Activated CD8-positive, alpha-beta T cell treated with anti-CD3 and anti-CD28 coated beads, Interleukin-2, amount 10 ng/mL, durations not matched to agents 7 days and 5 days (primary cell): ENCODE measurements at regions not wholly inside any gene's neighbourhood (a gene's known extent, or its start where the extent isn't known, plus 50 kb on each side); places are given as distances from the start of the nearest gene placed in this dataset.

Experiments used
- ATAC-seq: fragments of 150-1000 bp; cut with Tn5 transposase; one replicate; pipeline ENCODE4 v1.10.0; 2021; ENCODE audit warnings: moderate library complexity
- CTCF ChIA-PET: fragments of 350-600 bp; sonication (Branson Sonifier 250); formaldehyde crosslinking; loops from one replicate; lab custom pipeline; 2021; ENCODE audit warnings: antibody characterized with exemption; lab: Charles Lee
- POLR2A ChIA-PET: fragments of 350-600 bp; sonication (Branson Sonifier 250); formaldehyde crosslinking; loops from one replicate; lab custom pipeline; 2021; ENCODE audit warnings: antibody characterized with exemption; lab: Charles Lee
- DNase-seq: peaks from one replicate; pipeline ENCODE4 v3.0.0-alpha.2; 2020
- H3K27ac Mint-ChIP-seq: one replicate; pipeline ENCODE4 v1.8.0; 2021; ENCODE audit warnings: mild to moderate bottlenecking, mixed read lengths
- H3K27me3 Mint-ChIP-seq: one replicate; pipeline ENCODE4 v1.8.0; 2021; ENCODE audit warnings: low read depth, mixed read lengths
- H3K36me3 Mint-ChIP-seq: one replicate; pipeline ENCODE4 v1.8.0; 2021; ENCODE audit warnings: low read depth, mixed read lengths
- H3K4me1 Mint-ChIP-seq: one replicate; pipeline ENCODE4 v1.8.0; 2021; ENCODE audit warnings: low read depth, mixed read lengths
- H3K4me3 Mint-ChIP-seq: one replicate; pipeline ENCODE4 v1.8.0; 2021; ENCODE audit warnings: mild to moderate bottlenecking, mixed read lengths
- H3K9me3 Mint-ChIP-seq: one replicate; pipeline ENCODE4 v1.8.0; 2022; ENCODE audit warnings: mixed read lengths; ENCODE audit not compliant: insufficient read depth

DNA sequence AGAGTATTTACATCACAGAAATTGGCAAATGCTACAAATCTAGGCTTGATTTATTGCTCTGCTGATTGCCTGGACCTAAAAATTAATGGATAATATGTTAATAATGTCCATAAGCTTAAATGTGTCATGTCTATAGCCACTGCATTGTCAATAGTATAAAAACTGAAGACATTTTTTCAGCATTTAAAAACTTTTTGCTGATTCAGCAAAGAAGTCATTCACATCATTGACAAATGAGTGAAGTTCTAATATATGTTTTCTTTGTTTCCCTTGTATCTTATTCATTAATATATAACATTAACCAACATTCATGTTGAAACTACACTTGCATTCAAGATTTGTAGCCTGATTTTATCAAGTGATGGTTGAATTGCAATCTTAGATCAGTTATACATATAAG is 214.7 kb upstream of the XYLT1 start:
- no peak overlapping the region for H3K4me3 Mint-ChIP-seq
- CTCF ChIA-PET, result no interaction called here
- H3K4me1 Mint-ChIP-seq, result no peaks in the 10 kb centered on the region
- no peak for DNase-seq
- no peaks in the 10 kb centered on the region for H3K9me3 Mint-ChIP-seq
- no peaks in the 10 kb centered on the region for H3K36me3 Mint-ChIP-seq
- peaks cover 4% of the 10 kb centered on the region for H3K27me3 Mint-ChIP-seq
- ATAC-seq, result no peak
- H3K27ac Mint-ChIP-seq, result no peak overlapping the region
- POLR2A ChIA-PET, result no interaction called here

DNA sequence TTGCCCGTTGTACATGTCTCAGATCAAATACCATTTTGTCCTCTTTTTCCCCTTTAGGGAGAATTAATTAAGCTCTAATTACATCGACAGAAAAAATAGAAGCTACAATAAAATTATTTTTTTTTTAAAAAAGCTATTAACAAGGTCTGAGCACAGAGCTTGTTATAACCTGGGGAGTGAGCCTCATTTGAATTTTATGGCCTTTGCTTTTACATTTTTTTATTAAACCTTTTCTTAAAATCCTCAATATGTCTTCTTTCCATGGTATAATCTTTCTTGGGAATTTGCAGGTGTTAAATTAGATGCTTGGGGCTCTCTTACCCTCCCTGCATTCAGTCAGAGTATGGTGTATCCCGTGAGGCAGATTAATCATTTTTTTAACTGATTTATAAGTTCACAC is 212.5 kb upstream of the XYLT1 start:
- Mint-ChIP-seq H3K9me3 (no peaks in the 10 kb centered on the region), H3K4me1 (no peaks in the 10 kb centered on the region), H3K4me3 (no peak overlapping the region), H3K36me3 (no peaks in the 10 kb centered on the region), H3K27ac (no peak overlapping the region), H3K27me3 (peaks cover 2% of the 10 kb centered on the region)
- ATAC-seq (no peak), DNase-seq (no peak)
- ChIA-PET POLR2A (no interaction called here), CTCF (interaction anchor here (1.0 kb wide), 1 partner anchor 104 kb away, joined by 3 read pairs; no protein-coding TSS in a partner anchor)

GRCh38 chr16:17676171-17676570 is 205.4 kb upstream of the XYLT1 start:
- ChIA-PET CTCF (no interaction called here), POLR2A (no interaction called here)
- no peak for DNase-seq
- Mint-ChIP-seq H3K4me3 (no peak overlapping the region), H3K4me1 (no peaks in the 10 kb centered on the region), H3K27me3 (peaks cover 11% of the 10 kb centered on the region), H3K9me3 (no peaks in the 10 kb centered on the region), H3K36me3 (no peaks in the 10 kb centered on the region), H3K27ac (no peak overlapping the region)
- ATAC-seq, result no peak

- POLR2A ChIA-PET, result no interaction called here
Measured at GRCh38 chr16:17668386-17668785, 197.6 kb upstream of the XYLT1 start.

GRCh38 chr16:17666293-17666692 is 195.5 kb upstream of the XYLT1 start:
- H3K36me3 Mint-ChIP-seq, result no peaks in the 10 kb centered on the region
- POLR2A ChIA-PET, result no interaction called here
- CTCF ChIA-PET, result no interaction called here
- no peaks in the 10 kb centered on the region for H3K4me1 Mint-ChIP-seq
- no peak overlapping the region for H3K4me3 Mint-ChIP-seq
- H3K9me3 Mint-ChIP-seq, result no peaks in the 10 kb centered on the region
- H3K27ac Mint-ChIP-seq, result no peak overlapping the region
- DNase-seq, result no peak
- H3K27me3 Mint-ChIP-seq, result no peaks in the 10 kb centered on the region
- ATAC-seq, result no peak

More at GRCh38 chr16:17668386-17668785, 197.6 kb upstream of the XYLT1 start:
- peaks cover 9% of the 10 kb centered on the region for H3K27me3 Mint-ChIP-seq
- H3K4me3 Mint-ChIP-seq, result no peak overlapping the region
- no peak overlapping the region for H3K27ac Mint-ChIP-seq
- DNase-seq (no peak), ATAC-seq (no peak)
- no peaks in the 10 kb centered on the region for H3K9me3 Mint-ChIP-seq
- H3K36me3 Mint-ChIP-seq, result no peaks in the 10 kb centered on the region
- no peaks in the 10 kb centered on the region for H3K4me1 Mint-ChIP-seq
- CTCF ChIA-PET, result no interaction called here

DNA sequence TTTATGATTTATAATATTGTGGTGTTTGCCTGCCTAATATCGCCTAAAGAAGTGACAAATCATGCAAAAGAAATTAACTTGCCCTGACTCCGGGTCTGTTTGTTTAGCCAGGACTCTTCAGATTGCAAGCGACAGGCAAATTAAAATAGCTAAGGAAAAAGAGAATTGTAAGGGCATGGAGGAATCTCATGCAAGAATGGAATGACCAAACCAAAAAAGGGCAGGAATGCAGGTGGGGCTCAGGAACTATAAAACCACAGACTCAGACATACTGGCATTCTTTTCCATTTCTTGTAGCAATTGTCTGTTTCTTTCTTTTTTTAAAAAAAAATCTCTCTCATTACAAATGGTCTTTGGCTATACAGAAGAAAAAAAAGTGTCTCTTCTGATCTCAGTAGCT is 188.1 kb upstream of the XYLT1 start:
- ATAC-seq, result no peak
- CTCF ChIA-PET, result no interaction called here
- peaks cover 10% of the 10 kb centered on the region for H3K27me3 Mint-ChIP-seq
- no peak for DNase-seq
- H3K9me3 Mint-ChIP-seq, result no peaks in the 10 kb centered on the region
- H3K27ac Mint-ChIP-seq, result no peak overlapping the region
- POLR2A ChIA-PET, result no interaction called here
- H3K4me1 Mint-ChIP-seq, result no peaks in the 10 kb centered on the region
- no peaks in the 10 kb centered on the region for H3K36me3 Mint-ChIP-seq
- no peak overlapping the region for H3K4me3 Mint-ChIP-seq

DNA sequence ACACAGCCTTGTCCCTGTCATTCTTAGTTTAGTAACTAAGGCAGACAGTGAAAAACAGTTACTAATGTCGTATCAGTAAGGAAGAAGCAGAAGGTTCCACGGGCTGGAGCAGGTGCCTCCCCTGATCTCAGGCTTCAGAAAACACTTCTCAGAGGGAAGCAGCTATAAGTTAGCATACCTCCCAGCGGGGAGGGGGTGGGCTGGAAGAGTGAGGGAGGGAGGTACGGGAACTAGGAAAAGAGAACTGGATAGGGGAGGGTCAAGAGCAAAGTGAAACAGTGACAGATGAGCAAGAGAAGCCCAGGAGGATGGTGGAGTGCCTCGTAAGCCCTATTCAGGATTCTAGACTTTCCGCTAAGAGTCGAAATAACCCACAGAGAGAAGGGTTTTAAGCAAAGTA is 186.3 kb upstream of the XYLT1 start:
- H3K36me3 Mint-ChIP-seq, result no peaks in the 10 kb centered on the region
- CTCF ChIA-PET, result no interaction called here
- H3K27me3 Mint-ChIP-seq, result peaks cover 10% of the 10 kb centered on the region

DNA sequence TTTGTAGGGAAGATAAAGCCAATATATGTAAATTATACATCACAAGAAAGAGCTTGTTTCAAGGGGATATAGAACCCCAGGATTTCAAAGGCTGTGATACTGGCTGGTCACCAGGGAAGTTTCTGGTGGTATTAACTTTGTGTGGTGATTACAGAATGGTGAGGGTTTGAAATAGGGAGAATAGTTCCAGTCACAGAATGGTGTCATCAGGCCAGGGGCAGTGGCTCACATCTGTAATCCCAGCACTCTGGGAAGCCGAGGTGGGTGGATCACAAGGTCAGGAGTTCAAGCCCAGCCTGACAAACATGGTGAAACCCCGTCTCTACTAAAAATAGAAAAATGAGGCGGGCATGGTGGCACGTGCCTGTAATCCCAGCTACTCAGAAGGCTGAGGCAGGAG is 183.8 kb upstream of the XYLT1 start:
- Mint-ChIP-seq H3K36me3 (no peaks in the 10 kb centered on the region), H3K27ac (no peak overlapping the region), H3K4me1 (no peaks in the 10 kb centered on the region), H3K4me3 (no peak overlapping the region), H3K9me3 (no peaks in the 10 kb centered on the region), H3K27me3 (peaks cover 10% of the 10 kb centered on the region)
- DNase-seq (no peak), ATAC-seq (no peak)
- CTCF ChIA-PET, result no interaction called here
- POLR2A ChIA-PET, result no interaction called here

More for the DNA sequence above, 186.3 kb upstream of the XYLT1 start:
- Mint-ChIP-seq H3K4me1 (no peaks in the 10 kb centered on the region), H3K4me3 (no peak overlapping the region), H3K27ac (no peak overlapping the region), H3K9me3 (no peaks in the 10 kb centered on the region)
- no peak for ATAC-seq
- no peak for DNase-seq
- POLR2A ChIA-PET, result no interaction called here

DNA sequence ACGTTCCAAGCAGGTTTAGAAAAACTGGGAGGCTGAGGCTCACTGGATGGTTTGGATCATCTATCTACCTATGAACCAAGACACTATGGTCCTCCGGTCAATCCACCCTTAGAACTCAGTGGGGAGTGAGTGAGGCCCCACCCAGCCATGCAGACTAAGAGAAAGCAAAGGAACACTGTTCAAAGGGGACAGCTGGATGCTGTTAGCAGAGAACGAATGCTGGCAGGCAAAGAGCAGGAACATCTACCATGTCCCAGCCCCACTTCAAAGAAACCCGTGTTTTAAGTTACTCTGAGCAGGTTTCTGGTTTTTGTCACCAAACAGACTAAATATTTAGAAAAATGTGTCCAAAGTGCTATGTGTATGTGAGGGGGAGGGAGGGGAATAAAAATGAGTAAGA is 183.4 kb upstream of the XYLT1 start:
- ATAC-seq (no peak), DNase-seq (no peak)
- no peaks in the 10 kb centered on the region for H3K9me3 Mint-ChIP-seq
- H3K4me1 Mint-ChIP-seq, result no peaks in the 10 kb centered on the region
- H3K27ac Mint-ChIP-seq, result no peak overlapping the region
- peaks cover 10% of the 10 kb centered on the region for H3K27me3 Mint-ChIP-seq
- no peaks in the 10 kb centered on the region for H3K36me3 Mint-ChIP-seq
- no peak overlapping the region for H3K4me3 Mint-ChIP-seq
- ChIA-PET POLR2A (no interaction called here), CTCF (no interaction called here)

DNA sequence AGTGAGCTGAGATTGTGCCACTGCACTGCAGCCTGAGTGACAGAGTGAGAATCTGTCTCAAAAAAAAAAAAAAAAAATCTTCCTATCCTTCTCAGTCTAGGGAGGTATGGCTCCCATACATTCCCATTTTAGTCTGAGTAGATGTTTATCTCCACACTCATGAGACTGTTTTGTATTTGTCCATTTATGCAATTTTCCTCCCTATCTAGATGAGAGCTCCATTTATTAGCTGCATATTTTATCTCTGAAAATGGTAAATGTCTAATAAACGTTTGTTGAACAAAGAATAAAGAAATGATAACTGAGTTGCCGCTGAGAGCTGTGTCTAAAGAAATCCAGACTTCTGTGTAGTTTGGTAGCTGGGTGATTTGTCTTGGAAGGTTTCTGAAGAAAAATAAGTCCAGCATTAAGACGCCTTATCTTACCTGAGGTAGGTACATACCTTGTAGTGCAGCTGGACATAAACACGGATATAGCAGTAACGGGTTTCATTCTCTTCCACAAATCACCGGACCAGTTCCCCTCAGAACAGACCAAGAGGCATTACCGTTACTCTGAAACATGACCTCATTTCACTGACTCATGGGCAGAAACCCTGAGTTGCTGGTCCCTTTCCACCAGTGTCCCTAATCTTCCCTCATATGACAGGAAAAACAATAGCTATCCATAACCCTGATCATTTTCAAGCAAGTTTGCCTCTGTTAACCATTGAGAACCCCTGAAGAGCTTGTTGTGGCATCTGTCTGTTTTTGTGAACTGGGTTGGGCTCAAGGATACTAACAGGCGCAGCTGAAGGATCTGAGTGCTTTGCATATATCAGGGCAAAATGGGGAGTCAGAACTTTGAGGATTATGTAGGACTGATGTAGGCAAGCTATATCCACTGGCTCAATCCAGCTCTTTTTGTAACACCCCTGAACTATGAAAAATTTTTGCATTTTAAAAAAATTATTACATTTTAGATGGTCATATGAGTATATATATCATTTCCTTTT is 177.4 kb upstream of the XYLT1 start:
- ChIA-PET CTCF (no interaction called here), POLR2A (no interaction called here)
- no peaks in the 10 kb centered on the region for H3K9me3 Mint-ChIP-seq
- ATAC-seq (no peak), DNase-seq (no peak)
- no peaks in the 10 kb centered on the region for H3K36me3 Mint-ChIP-seq
- no peaks in the 10 kb centered on the region for H3K4me1 Mint-ChIP-seq
- no peak overlapping the region for H3K4me3 Mint-ChIP-seq
- H3K27ac Mint-ChIP-seq, result no peak overlapping the region
- H3K27me3 Mint-ChIP-seq, result peaks cover 3% of the 10 kb centered on the region

DNA sequence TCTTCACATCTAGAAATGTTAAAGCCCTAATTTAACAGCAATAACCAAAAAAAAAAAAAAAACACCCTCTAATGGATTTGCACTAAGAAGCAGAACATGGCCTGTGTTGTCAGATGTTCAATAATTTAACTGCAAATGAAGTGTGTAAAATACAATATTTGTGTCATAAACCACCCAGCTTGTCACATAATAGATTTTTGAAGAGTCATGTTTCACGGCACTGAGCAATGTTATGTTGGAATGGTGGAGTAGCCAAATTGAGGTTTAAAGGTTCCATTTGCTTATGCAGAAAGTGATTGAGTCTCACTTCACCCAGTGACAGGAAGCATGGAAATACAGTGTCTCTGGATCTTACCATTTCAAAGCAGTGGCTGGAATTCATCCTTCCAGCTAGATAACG is 173.2 kb upstream of the XYLT1 start:
- CTCF ChIA-PET, result no interaction called here
- H3K9me3 Mint-ChIP-seq, result no peaks in the 10 kb centered on the region
- no peaks in the 10 kb centered on the region for H3K4me1 Mint-ChIP-seq
- POLR2A ChIA-PET, result no interaction called here
- ATAC-seq (no peak), DNase-seq (no peak)
- no peak overlapping the region for H3K27ac Mint-ChIP-seq
- peaks cover 8% of the 10 kb centered on the region for H3K27me3 Mint-ChIP-seq
- no peaks in the 10 kb centered on the region for H3K36me3 Mint-ChIP-seq
- H3K4me3 Mint-ChIP-seq, result no peak overlapping the region

GRCh38 chr16:17641990-17642389 is 171.2 kb upstream of the XYLT1 start:
- Mint-ChIP-seq H3K9me3 (no peaks in the 10 kb centered on the region), H3K36me3 (no peaks in the 10 kb centered on the region), H3K27me3 (peaks cover 5% of the 10 kb centered on the region), H3K4me1 (no peaks in the 10 kb centered on the region), H3K27ac (no peak overlapping the region), H3K4me3 (no peak overlapping the region)
- ATAC-seq, result no peak
- POLR2A ChIA-PET, result no interaction called here
- DNase-seq, result no peak
- CTCF ChIA-PET, result no interaction called here
